DOHH2 (cell line): ENCODE measurements at regions not wholly inside any gene's neighbourhood (a gene's known extent, or its start where the extent isn't known, plus 50 kb on each side); places are given as distances from the start of the nearest gene placed in this dataset.

Experiments used
- H3F3A ChIP-seq: fragments of 200-600 bp; sonication (generic), shearing (Covaris generic); 2 replicates; pipeline ENCODE4 v1.6.0; 2016; ENCODE audit warnings: antibody characterized with exemption, mild to moderate bottlenecking; ENCODE audit not compliant: control insufficient read depth, insufficient read depth
- H3K27ac ChIP-seq: fragments of 200-600 bp; sonication (generic); 2 replicates; pipeline ENCODE4 v1.5.1; 2014; ENCODE audit warnings: low read depth, mild to moderate bottlenecking, low read length, moderate library complexity
- H3K27me3 ChIP-seq: fragments of 200-600 bp; sonication (generic); 2 replicates; pipeline ENCODE4 v1.6.1; 2014; ENCODE audit warnings: mild to moderate bottlenecking, low read length, mixed read lengths; ENCODE audit not compliant: control insufficient read depth
- H3K36me3 ChIP-seq: fragments of 200-600 bp; sonication (generic); 2 replicates; pipeline ENCODE4 v1.6.1; 2014; ENCODE audit warnings: mild to moderate bottlenecking, low read length, moderate library complexity, mixed read lengths; ENCODE audit not compliant: control insufficient read depth
- H3K4me1 ChIP-seq: fragments of 200-600 bp; sonication (generic); 2 replicates; pipeline ENCODE4 v1.6.1; 2014; ENCODE audit warnings: mild to moderate bottlenecking, low read length, mixed read lengths; ENCODE audit not compliant: control insufficient read depth
- H3K4me2 ChIP-seq: fragments of 200-600 bp; sonication (generic); 2 replicates; pipeline ENCODE4 v1.6.0; 2014; ENCODE audit warnings: mild to moderate bottlenecking, low read length, moderate library complexity
- H3K4me3 ChIP-seq: fragments of 200-600 bp; sonication (generic); 2 replicates; pipeline ENCODE4 v1.5.1; 2014; ENCODE audit warnings: mild to moderate bottlenecking, low read length, mixed read lengths
- H3K79me2 ChIP-seq: fragments of 200-600 bp; sonication (generic); 2 replicates; pipeline ENCODE4 v1.6.1; 2014; ENCODE audit warnings: mild to moderate bottlenecking, low read length, mixed read lengths; ENCODE audit not compliant: control insufficient read depth
- H3K9me2 ChIP-seq: fragments of 200-600 bp; sonication (generic); replicated peaks from 2 replicates; pipeline ENCODE4 v1.6.1; 2014; ENCODE audit warnings: mild to moderate bottlenecking, low read length, mixed read lengths; ENCODE audit not compliant: control insufficient read depth
- H3K9me3 ChIP-seq: fragments of 200-600 bp; sonication (generic); 2 replicates; pipeline ENCODE4 v1.6.1; 2014; ENCODE audit warnings: antibody characterized with exemption, low read length, mixed read lengths; ENCODE audit not compliant: control insufficient read depth, insufficient read depth
- H4K20me1 ChIP-seq: fragments of 200-600 bp; sonication (generic); 2 replicates; pipeline ENCODE4 v1.6.0; 2014; ENCODE audit warnings: low read depth, mild to moderate bottlenecking, antibody characterized with exemption, low read length, moderate library complexity; ENCODE audit not compliant: control insufficient read depth, insufficient read depth
- CTCF ChIP-seq: fragments of 200-600 bp; sonication (generic); IDR thresholded peaks from one replicate; pipeline ENCODE4 v1.5.1; 2014; ENCODE audit warnings: antibody characterized with exemption, mild to moderate bottlenecking, low read depth, low read length; ENCODE audit not compliant: poor library complexity, severe bottlenecking
- EZH2phosphoT487 ChIP-seq: fragments of 200-600 bp; sonication (generic); IDR thresholded peaks from 2 replicates; pipeline ENCODE4 v1.6.1; 2017; ENCODE audit warnings: borderline replicate concordance, mild to moderate bottlenecking, antibody characterized with exemption, low read length, moderate library complexity, mixed read lengths

GRCh38 chr16:50859628-50860360, 117.9 kb downstream of the CYLD start:
- no peaks in the 10 kb centered on the region for H3K79me2 ChIP-seq
- no peaks in the 10 kb centered on the region for H3K27me3 ChIP-seq
- no peaks in the 10 kb centered on the region for H3K9me3 ChIP-seq
- no peaks in the 10 kb centered on the region for H4K20me1 ChIP-seq
- H3K4me3 ChIP-seq: no peak overlapping the region
- H3K4me1 ChIP-seq: no peaks in the 10 kb centered on the region
- H3K9me2 ChIP-seq: no peaks in the 10 kb centered on the region
- H3K27ac ChIP-seq: no peak overlapping the region
- TF ChIP-seq EZH2phosphoT487 (no peak), CTCF (no peak)
- H3K4me2 ChIP-seq: no peak overlapping the region
- H3F3A ChIP-seq: no peaks in the 10 kb centered on the region
- H3K36me3 ChIP-seq: no peaks in the 10 kb centered on the region

DNA sequence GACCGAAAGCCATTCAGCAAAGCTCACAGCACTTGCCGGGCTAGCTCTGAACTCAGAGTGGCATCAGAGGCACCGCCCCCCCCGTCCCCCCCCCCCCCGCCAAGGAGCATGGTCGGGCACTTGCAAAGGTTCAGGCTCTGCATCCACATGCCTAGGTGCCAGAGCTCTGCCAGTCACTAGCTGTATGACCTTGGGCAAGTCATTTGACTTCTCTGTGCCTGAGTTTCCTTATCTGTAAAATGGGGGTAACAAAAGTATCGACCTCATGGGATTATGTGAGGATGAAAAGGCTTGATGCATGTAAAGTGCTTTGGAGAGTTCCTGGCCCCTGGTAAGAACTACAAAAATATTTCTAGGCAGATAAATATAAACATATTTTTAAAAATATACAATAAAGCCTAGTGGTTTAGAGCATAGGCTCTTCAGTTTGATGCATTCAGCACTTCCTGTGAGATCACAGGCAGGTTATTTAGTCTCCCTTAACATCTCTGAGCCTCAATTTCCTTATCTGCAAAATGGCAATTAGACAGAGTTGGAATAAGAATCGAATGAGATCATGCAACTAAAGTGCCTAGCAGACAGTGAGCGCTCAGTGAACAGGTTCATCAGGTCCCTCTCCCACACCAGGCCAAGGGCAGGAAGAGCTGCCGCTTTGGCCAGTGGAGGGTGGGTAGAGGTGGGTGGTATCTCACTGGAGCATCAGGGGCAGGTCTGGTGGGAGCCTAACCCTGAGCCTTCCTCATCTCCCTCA, 117.2 kb downstream of the CYLD start:
- Histone ChIP-seq H3K9me2 (no peaks in the 10 kb centered on the region), H3K4me2 (no peak overlapping the region), H3F3A (no peaks in the 10 kb centered on the region), H3K4me1 (no peaks in the 10 kb centered on the region), H3K9me3 (no peaks in the 10 kb centered on the region), H3K27ac (no peak overlapping the region), H3K79me2 (no peaks in the 10 kb centered on the region), H3K27me3 (no peaks in the 10 kb centered on the region), H3K36me3 (no peaks in the 10 kb centered on the region), H3K4me3 (no peak overlapping the region), H4K20me1 (no peaks in the 10 kb centered on the region)
- TF ChIP-seq CTCF (no peak), EZH2phosphoT487 (no peak)

- Histone ChIP-seq H4K20me1 (no peaks in the 10 kb centered on the region), H3K4me1 (no peaks in the 10 kb centered on the region), H3K4me3 (no peak overlapping the region), H3K27me3 (no peaks in the 10 kb centered on the region), H3K27ac (no peak overlapping the region), H3K36me3 (no peaks in the 10 kb centered on the region), H3F3A (no peaks in the 10 kb centered on the region), H3K9me2 (no peaks in the 10 kb centered on the region), H3K79me2 (no peaks in the 10 kb centered on the region), H3K4me2 (no peak overlapping the region), H3K9me3 (no peaks in the 10 kb centered on the region)
- TF ChIP-seq EZH2phosphoT487 (no peak), CTCF (no peak)
Observed at GRCh38 chr16:50858376-50858775, 116.5 kb downstream of the CYLD start.
